ENCODE measurements at regions not wholly inside any gene's neighbourhood (a gene's known extent, or its start where the extent isn't known, plus 50 kb on each side); places are given as distances from the start of the nearest gene placed in this dataset.

DNA sequence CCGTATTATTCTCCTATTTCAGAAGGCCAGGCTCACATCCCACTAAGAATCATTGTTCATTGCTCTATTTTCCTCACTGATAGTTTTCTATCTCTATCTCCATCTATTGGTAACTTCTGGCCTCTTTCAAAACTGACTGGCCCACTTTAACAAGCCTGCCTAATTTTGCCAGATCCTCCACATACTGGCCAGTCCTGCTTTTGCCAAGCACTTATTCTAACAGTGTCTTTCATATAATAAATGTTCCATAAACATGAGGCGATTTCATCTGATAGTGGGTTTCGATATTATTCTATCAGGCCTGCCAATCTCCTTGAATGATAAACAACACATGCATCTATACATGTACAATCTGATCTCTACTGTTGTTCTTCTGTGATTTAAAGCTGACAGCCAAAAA, 125.9 kb upstream of the KCNH7 start:
- ChIA-PET CTCF (no interaction called here), POLR2A (no interaction called here)
- no peak for ATAC-seq
- no peak for TF ChIP-seq OVOL2 (CRISPR knock-in tag; IDR thresholded peaks at IDR 0.05; ENCODE audit: borderline replicate concordance)
- TF ChIP-seq, protein P1, sequence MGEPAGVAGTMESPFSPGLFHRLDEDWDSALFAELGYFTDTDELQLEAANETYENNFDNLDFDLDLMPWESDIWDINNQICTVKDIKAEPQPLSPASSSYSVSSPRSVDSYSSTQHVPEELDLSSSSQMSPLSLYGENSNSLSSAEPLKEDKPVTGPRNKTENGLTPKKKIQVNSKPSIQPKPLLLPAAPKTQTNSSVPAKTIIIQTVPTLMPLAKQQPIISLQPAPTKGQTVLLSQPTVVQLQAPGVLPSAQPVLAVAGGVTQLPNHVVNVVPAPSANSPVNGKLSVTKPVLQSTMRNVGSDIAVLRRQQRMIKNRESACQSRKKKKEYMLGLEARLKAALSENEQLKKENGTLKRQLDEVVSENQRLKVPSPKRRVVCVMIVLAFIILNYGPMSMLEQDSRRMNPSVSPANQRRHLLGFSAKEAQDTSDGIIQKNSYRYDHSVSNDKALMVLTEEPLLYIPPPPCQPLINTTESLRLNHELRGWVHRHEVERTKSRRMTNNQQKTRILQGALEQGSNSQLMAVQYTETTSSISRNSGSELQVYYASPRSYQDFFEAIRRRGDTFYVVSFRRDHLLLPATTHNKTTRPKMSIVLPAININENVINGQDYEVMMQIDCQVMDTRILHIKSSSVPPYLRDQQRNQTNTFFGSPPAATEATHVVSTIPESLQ (CRISPR knock-in tag; IDR thresholded peaks at IDR 0.05), result no peak
- no peak for TF ChIP-seq GTF2I (CRISPR knock-in tag; conservative IDR thresholded peaks at IDR 0.05)
- TF ChIP-seq ZNF317 (CRISPR knock-in tag; IDR thresholded peaks at IDR 0.05; ENCODE audit: borderline replicate concordance, low read depth), result no peak
- TF ChIP-seq, protein P2, sequence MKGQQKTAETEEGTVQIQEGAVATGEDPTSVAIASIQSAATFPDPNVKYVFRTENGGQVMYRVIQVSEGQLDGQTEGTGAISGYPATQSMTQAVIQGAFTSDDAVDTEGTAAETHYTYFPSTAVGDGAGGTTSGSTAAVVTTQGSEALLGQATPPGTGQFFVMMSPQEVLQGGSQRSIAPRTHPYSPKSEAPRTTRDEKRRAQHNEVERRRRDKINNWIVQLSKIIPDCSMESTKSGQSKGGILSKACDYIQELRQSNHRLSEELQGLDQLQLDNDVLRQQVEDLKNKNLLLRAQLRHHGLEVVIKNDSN (CRISPR knock-in tag; IDR thresholded peaks at IDR 0.05), result no peak
- Mint-ChIP-seq H3K4me1 (no peaks in the 10 kb centered on the region), H3K9me3 (peaks cover 15% of the 10 kb centered on the region), H3K27me3 (ENCODE audit: low read depth) (no peaks in the 10 kb centered on the region), H3K36me3 (no peaks in the 10 kb centered on the region), H3K27ac (no peak overlapping the region), H3K4me3 (no peak overlapping the region)
- no peak for DNase-seq (ENCODE audit: low spot score)

DNA sequence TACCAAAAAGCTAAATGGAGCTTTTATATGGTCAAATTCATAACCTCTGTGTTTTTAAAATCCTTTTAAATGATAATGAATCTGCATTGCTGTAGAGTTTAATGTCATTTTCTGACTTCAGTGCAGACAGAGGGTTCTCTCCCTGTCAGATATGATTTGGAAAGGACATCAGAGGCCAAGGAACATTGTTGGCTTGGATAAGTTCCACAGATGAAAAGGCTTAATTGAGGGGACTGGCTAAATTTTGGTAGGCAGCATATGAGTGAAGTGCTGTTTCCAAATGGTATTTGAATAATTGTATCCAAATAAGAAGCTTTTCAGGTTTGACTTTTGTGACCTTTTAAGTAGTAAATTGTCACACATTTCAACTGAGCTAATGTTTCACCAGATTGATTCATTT, 124.6 kb upstream of the KCNH7 start:
- peaks cover 15% of the 10 kb centered on the region for H3K9me3 Mint-ChIP-seq
- H3K4me1 Mint-ChIP-seq, result no peaks in the 10 kb centered on the region
- no peak overlapping the region for H3K4me3 Mint-ChIP-seq
- H3K36me3 Mint-ChIP-seq, result no peaks in the 10 kb centered on the region
- DNase-seq (ENCODE audit: low spot score) (no peak), ATAC-seq (no peak)
- TF ChIP-seq, protein P3, sequence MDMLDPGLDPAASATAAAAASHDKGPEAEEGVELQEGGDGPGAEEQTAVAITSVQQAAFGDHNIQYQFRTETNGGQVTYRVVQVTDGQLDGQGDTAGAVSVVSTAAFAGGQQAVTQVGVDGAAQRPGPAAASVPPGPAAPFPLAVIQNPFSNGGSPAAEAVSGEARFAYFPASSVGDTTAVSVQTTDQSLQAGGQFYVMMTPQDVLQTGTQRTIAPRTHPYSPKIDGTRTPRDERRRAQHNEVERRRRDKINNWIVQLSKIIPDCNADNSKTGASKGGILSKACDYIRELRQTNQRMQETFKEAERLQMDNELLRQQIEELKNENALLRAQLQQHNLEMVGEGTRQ (CRISPR knock-in tag; IDR thresholded peaks at IDR 0.05), result no peak
- no peak for TF ChIP-seq FOXK1 (CRISPR knock-in tag; IDR thresholded peaks at IDR 0.05)
- no peak for TF ChIP-seq ELF4 (CRISPR knock-in tag; IDR thresholded peaks at IDR 0.05; ENCODE audit: low read depth)
- TF ChIP-seq ZNF263 (CRISPR knock-in tag; IDR thresholded peaks at IDR 0.05; ENCODE audit: low read depth), result no peak
- TF ChIP-seq ESRRA (CRISPR knock-in tag; IDR thresholded peaks at IDR 0.05; ENCODE audit: borderline replicate concordance), result no peak
- CTCF ChIA-PET, result no interaction called here
- H3K27ac Mint-ChIP-seq, result no peak overlapping the region
- H3K27me3 Mint-ChIP-seq (ENCODE audit: low read depth), result no peaks in the 10 kb centered on the region
- POLR2A ChIA-PET, result no interaction called here

DNA sequence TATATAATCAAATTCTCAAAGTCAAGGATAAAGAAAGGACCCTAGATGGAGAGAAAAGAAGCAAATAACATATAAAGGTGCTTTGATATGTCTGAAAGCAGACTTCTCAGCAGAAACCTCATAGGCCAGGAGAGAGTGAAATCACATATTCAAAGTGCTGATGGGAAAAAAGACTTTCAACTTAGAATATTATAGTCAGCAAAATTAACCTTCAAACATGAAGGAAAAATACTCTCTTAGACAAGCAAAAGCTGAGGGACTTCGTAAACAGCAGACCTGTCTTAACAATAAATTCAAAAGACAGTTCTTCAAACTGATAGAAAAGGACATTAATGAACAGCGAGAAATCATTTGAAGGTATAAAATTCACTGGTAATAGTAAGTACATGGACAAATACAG, 107.2 kb upstream of the KCNH7 start:
- no peak for DNase-seq (ENCODE audit: low spot score)
- ATAC-seq, result no peak
- Mint-ChIP-seq H3K27me3 (ENCODE audit: low read depth) (no peaks in the 10 kb centered on the region), H3K36me3 (peaks cover 7% of the 10 kb centered on the region; the same call in 1 of the 2 replicates), H3K4me1 (peaks cover 5% of the 10 kb centered on the region), H3K4me3 (no peak overlapping the region), H3K9me3 (peaks cover 33% of the 10 kb centered on the region), H3K27ac (no peak overlapping the region)
- CTCF ChIA-PET, result no interaction called here
- POLR2A ChIA-PET, result no interaction called here
- TF ChIP-seq, protein P4, sequence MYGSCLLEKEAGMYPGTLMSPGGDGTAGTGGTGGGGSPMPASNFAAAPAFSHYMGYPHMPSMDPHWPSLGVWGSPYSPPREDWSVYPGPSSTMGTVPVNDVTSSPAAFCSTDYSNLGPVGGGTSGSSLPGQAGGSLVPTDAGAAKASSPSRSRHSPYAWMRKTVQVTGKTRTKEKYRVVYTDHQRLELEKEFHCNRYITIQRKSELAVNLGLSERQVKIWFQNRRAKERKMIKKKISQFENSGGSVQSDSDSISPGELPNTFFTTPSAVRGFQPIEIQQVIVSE (CRISPR knock-in tag; IDR thresholded peaks at IDR 0.05; ENCODE audit: borderline replicate concordance), result no peak
- TF ChIP-seq RELA (CRISPR knock-in tag; IDR thresholded peaks at IDR 0.05; ENCODE audit: borderline replicate concordance) (no peak), SOX15 (CRISPR knock-in tag; IDR thresholded peaks at IDR 0.05) (no peak), ATF1 (CRISPR knock-in tag; IDR thresholded peaks at IDR 0.05) (no peak), TP53 (CRISPR knock-in tag; IDR thresholded peaks at IDR 0.05) (no peak), NFE2L1 (CRISPR knock-in tag; IDR thresholded peaks at IDR 0.05) (no peak), TCF7 (CRISPR knock-in tag; IDR thresholded peaks at IDR 0.05; ENCODE audit: low read depth) (no peak), NR3C1 (CRISPR knock-in tag; conservative IDR thresholded peaks at IDR 0.05; ENCODE audit: low read depth) (no peak), FOXK1 (CRISPR knock-in tag; IDR thresholded peaks at IDR 0.05) (no peak), SMAD4 (CRISPR knock-in tag; IDR thresholded peaks at IDR 0.05) (no peak)
- TF ChIP-seq, protein P5, sequence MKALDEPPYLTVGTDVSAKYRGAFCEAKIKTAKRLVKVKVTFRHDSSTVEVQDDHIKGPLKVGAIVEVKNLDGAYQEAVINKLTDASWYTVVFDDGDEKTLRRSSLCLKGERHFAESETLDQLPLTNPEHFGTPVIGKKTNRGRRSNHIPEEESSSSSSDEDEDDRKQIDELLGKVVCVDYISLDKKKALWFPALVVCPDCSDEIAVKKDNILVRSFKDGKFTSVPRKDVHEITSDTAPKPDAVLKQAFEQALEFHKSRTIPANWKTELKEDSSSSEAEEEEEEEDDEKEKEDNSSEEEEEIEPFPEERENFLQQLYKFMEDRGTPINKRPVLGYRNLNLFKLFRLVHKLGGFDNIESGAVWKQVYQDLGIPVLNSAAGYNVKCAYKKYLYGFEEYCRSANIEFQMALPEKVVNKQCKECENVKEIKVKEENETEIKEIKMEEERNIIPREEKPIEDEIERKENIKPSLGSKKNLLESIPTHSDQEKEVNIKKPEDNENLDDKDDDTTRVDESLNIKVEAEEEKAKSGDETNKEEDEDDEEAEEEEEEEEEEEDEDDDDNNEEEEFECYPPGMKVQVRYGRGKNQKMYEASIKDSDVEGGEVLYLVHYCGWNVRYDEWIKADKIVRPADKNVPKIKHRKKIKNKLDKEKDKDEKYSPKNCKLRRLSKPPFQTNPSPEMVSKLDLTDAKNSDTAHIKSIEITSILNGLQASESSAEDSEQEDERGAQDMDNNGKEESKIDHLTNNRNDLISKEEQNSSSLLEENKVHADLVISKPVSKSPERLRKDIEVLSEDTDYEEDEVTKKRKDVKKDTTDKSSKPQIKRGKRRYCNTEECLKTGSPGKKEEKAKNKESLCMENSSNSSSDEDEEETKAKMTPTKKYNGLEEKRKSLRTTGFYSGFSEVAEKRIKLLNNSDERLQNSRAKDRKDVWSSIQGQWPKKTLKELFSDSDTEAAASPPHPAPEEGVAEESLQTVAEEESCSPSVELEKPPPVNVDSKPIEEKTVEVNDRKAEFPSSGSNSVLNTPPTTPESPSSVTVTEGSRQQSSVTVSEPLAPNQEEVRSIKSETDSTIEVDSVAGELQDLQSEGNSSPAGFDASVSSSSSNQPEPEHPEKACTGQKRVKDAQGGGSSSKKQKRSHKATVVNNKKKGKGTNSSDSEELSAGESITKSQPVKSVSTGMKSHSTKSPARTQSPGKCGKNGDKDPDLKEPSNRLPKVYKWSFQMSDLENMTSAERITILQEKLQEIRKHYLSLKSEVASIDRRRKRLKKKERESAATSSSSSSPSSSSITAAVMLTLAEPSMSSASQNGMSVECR (CRISPR knock-in tag; IDR thresholded peaks at IDR 0.05; ENCODE audit: borderline replicate concordance), result no peak
- TF ChIP-seq, protein P6, sequence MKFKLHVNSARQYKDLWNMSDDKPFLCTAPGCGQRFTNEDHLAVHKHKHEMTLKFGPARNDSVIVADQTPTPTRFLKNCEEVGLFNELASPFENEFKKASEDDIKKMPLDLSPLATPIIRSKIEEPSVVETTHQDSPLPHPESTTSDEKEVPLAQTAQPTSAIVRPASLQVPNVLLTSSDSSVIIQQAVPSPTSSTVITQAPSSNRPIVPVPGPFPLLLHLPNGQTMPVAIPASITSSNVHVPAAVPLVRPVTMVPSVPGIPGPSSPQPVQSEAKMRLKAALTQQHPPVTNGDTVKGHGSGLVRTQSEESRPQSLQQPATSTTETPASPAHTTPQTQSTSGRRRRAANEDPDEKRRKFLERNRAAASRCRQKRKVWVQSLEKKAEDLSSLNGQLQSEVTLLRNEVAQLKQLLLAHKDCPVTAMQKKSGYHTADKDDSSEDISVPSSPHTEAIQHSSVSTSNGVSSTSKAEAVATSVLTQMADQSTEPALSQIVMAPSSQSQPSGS (CRISPR knock-in tag; IDR thresholded peaks at IDR 0.05; ENCODE audit: borderline replicate concordance, low read depth), result no peak
- TF ChIP-seq, protein P7, sequence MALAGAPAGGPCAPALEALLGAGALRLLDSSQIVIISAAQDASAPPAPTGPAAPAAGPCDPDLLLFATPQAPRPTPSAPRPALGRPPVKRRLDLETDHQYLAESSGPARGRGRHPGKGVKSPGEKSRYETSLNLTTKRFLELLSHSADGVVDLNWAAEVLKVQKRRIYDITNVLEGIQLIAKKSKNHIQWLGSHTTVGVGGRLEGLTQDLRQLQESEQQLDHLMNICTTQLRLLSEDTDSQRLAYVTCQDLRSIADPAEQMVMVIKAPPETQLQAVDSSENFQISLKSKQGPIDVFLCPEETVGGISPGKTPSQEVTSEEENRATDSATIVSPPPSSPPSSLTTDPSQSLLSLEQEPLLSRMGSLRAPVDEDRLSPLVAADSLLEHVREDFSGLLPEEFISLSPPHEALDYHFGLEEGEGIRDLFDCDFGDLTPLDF (CRISPR knock-in tag; IDR thresholded peaks at IDR 0.05), result no peak

All from WTC11 (cell line).